HCEC 1CT (cell line): ENCODE measurements at regions not wholly inside any gene's neighbourhood (a gene's known extent, or its start where the extent isn't known, plus 50 kb on each side); places are given as distances from the start of the nearest gene placed in this dataset.

Experiments used
- DNase-seq: peaks from one replicate; pipeline ENCODE4 v3.0.0-alpha.2; 2017

GRCh38 chr11:91798240-91798639, 426.4 kb upstream of the FAT3 start:
- no peak for DNase-seq

GRCh38 chr11:91796999-91797398, 427.6 kb upstream of the FAT3 start:
- DNase-seq = no peak

- DNase-seq = no peak
These were observed 429.3 kb upstream of the FAT3 start for GRCh38 chr11:91795139-91795887.

GRCh38 chr11:91794146-91794545, 430.5 kb upstream of the FAT3 start:
- DNase-seq = no peak

GRCh38 chr11:91792779-91793262, 431.8 kb upstream of the FAT3 start:
- no peak for DNase-seq

- DNase-seq = no peak
These were observed 433.5 kb upstream of the FAT3 start for GRCh38 chr11:91791171-91791468.

- no peak for DNase-seq
These were observed 434.1 kb upstream of the FAT3 start for GRCh38 chr11:91790346-91791170.

GRCh38 chr11:91788764-91789163, 435.9 kb upstream of the FAT3 start:
- DNase-seq = no peak

GRCh38 chr11:91786097-91786496, 438.5 kb upstream of the FAT3 start:
- no peak for DNase-seq

GRCh38 chr11:91783173-91783572, 441.4 kb upstream of the FAT3 start:
- DNase-seq = no peak

GRCh38 chr11:91778758-91779157, 445.9 kb upstream of the FAT3 start:
- no peak for DNase-seq

GRCh38 chr11:91776655-91777054, 448.0 kb upstream of the FAT3 start:
- no peak for DNase-seq

GRCh38 chr11:91773090-91773489, 451.5 kb upstream of the FAT3 start:
- no peak for DNase-seq

GRCh38 chr11:91771961-91772360, 452.7 kb upstream of the FAT3 start:
- no peak for DNase-seq

- no peak for DNase-seq
These were observed 455.8 kb upstream of the FAT3 start for GRCh38 chr11:91768783-91769182.

GRCh38 chr11:91763331-91763730, 461.3 kb upstream of the FAT3 start:
- DNase-seq = no peak

GRCh38 chr11:91761406-91762025, 463.1 kb upstream of the FAT3 start:
- DNase-seq = no peak

GRCh38 chr11:91756829-91757480, 467.7 kb upstream of the FAT3 start:
- DNase-seq = no peak

GRCh38 chr11:91755951-91756707, 468.5 kb upstream of the FAT3 start:
- no peak for DNase-seq

GRCh38 chr11:91755526-91755925, 469.1 kb upstream of the FAT3 start:
- DNase-seq = no peak

GRCh38 chr11:91749251-91749650, 475.4 kb upstream of the FAT3 start:
- DNase-seq = no peak

- no peak for DNase-seq
These were observed 482.5 kb upstream of the FAT3 start for GRCh38 chr11:91742155-91742554.

GRCh38 chr11:91731051-91731450, 493.6 kb upstream of the FAT3 start:
- DNase-seq = no peak
